Activated CD8-positive, alpha-beta T cell treated with anti-CD3 and anti-CD28 coated beads for 36 hours (primary cell): ENCODE measurements at regions not wholly inside any gene's neighbourhood (a gene's known extent, or its start where the extent isn't known, plus 50 kb on each side); places are given as distances from the start of the nearest gene placed in this dataset.

ENCODE experiments used
- ATAC-seq: fragments of 200-7000 bp; cut with Tn5 transposase; one replicate; pipeline ENCODE4 v1.10.0; 2021; ENCODE audit warnings: mild to moderate bottlenecking, moderate library complexity
- CTCF ChIA-PET: fragments of 350-600 bp; sonication (Branson Sonifier 250); formaldehyde crosslinking; loops from one replicate; lab custom pipeline; 2021; ENCODE audit warnings: antibody characterized with exemption; lab: Charles Lee
- POLR2A ChIA-PET: fragments of 350-600 bp; sonication (Branson Sonifier 250); formaldehyde crosslinking; loops from one replicate; lab custom pipeline; 2021; ENCODE audit warnings: antibody characterized with exemption; lab: Charles Lee
- DNase-seq: peaks from one replicate; pipeline ENCODE4 v3.0.0-alpha.2; 2020
- H3K27ac Mint-ChIP-seq: one replicate; pipeline ENCODE4 v1.8.0; 2021; ENCODE audit warnings: mild to moderate bottlenecking, mixed read lengths
- H3K27me3 Mint-ChIP-seq: one replicate; pipeline ENCODE4 v1.8.0; 2021; ENCODE audit warnings: mixed read lengths
- H3K36me3 Mint-ChIP-seq: one replicate; pipeline ENCODE4 v1.8.0; 2021; ENCODE audit warnings: low read depth, mixed read lengths
- H3K4me1 Mint-ChIP-seq: one replicate; pipeline ENCODE4 v1.8.0; 2021; ENCODE audit warnings: low read depth, mixed read lengths
- H3K4me3 Mint-ChIP-seq: one replicate; pipeline ENCODE4 v1.8.0; 2021; ENCODE audit warnings: mild to moderate bottlenecking, moderate library complexity, mixed read lengths
- H3K9me3 Mint-ChIP-seq: one replicate; pipeline ENCODE4 v1.8.0; 2021; ENCODE audit warnings: mixed read lengths
- CTCF ChIP-seq: fragments of 200-600 bp; IDR thresholded peaks from one replicate; pipeline ENCODE4 v1.8.0; 2022; ENCODE audit warnings: antibody characterized with exemption, mild to moderate bottlenecking
- intact Hi-C: fragments of 100-400 bp; cut with micrococcal nuclease; formaldehyde crosslinking; loops from one replicate; pipeline ENCODE4 v1.10.0; 2022

- no peak for ATAC-seq
- Mint-ChIP-seq H3K27ac (no peak overlapping the region), H3K36me3 (no peaks in the 10 kb centered on the region), H3K4me1 (no peaks in the 10 kb centered on the region), H3K4me3 (no peak overlapping the region), H3K27me3 (no peaks in the 10 kb centered on the region), H3K9me3 (no peaks in the 10 kb centered on the region)
- ChIA-PET POLR2A (no interaction called here), CTCF (no interaction called here)
- DNase-seq, result no peak
- intact Hi-C loops, result no loop called here
- TF ChIP-seq CTCF, result no peak
These were observed 122.9 kb downstream of the RFC3 start for GRCh38 chr13:33940898-33941297.

- ATAC-seq (no peak), DNase-seq (no peak)
- H3K27me3 Mint-ChIP-seq, result no peaks in the 10 kb centered on the region
- ChIA-PET POLR2A (no interaction called here), CTCF (no interaction called here)
- no peaks in the 10 kb centered on the region for H3K4me1 Mint-ChIP-seq
- H3K9me3 Mint-ChIP-seq, result no peaks in the 10 kb centered on the region
- intact Hi-C loops, result no loop called here
- TF ChIP-seq CTCF, result no peak
- H3K36me3 Mint-ChIP-seq, result no peaks in the 10 kb centered on the region
- no peak overlapping the region for H3K4me3 Mint-ChIP-seq
- H3K27ac Mint-ChIP-seq, result no peak overlapping the region
These were observed 127.5 kb downstream of the RFC3 start for GRCh38 chr13:33945477-33945876.

- DNase-seq (no peak), ATAC-seq (no peak)
- H3K4me1 Mint-ChIP-seq, result no peaks in the 10 kb centered on the region
- H3K4me3 Mint-ChIP-seq, result no peak overlapping the region
- H3K9me3 Mint-ChIP-seq, result no peaks in the 10 kb centered on the region
- ChIA-PET POLR2A (no interaction called here), CTCF (no interaction called here)
- no peaks in the 10 kb centered on the region for H3K36me3 Mint-ChIP-seq
- no peak for TF ChIP-seq CTCF
- intact Hi-C loops, result no loop called here
- no peaks in the 10 kb centered on the region for H3K27me3 Mint-ChIP-seq
- no peak overlapping the region for H3K27ac Mint-ChIP-seq
These were observed 135.3 kb downstream of the RFC3 start for GRCh38 chr13:33953203-33953602.

GRCh38 chr13:33953781-33954180 is 135.8 kb downstream of the RFC3 start:
- Mint-ChIP-seq H3K27ac (no peak overlapping the region), H3K4me3 (no peak overlapping the region), H3K27me3 (no peaks in the 10 kb centered on the region), H3K9me3 (no peaks in the 10 kb centered on the region), H3K4me1 (no peaks in the 10 kb centered on the region), H3K36me3 (no peaks in the 10 kb centered on the region)
- ATAC-seq (no peak), DNase-seq (no peak)
- POLR2A ChIA-PET, result no interaction called here
- no peak for TF ChIP-seq CTCF
- intact Hi-C loops, result no loop called here
- CTCF ChIA-PET, result interaction anchor here (0.6 kb wide), 1 partner anchor 570 kb away, joined by 3 read pairs; no protein-coding TSS in a partner anchor

- H3K36me3 Mint-ChIP-seq, result no peaks in the 10 kb centered on the region
- ATAC-seq, result no peak
- POLR2A ChIA-PET, result no interaction called here
- no peak for TF ChIP-seq CTCF
- CTCF ChIA-PET, result no interaction called here
- no peaks in the 10 kb centered on the region for H3K4me1 Mint-ChIP-seq
- H3K27me3 Mint-ChIP-seq, result no peaks in the 10 kb centered on the region
- DNase-seq, result no peak
- no peak overlapping the region for H3K27ac Mint-ChIP-seq
- no peaks in the 10 kb centered on the region for H3K9me3 Mint-ChIP-seq
- H3K4me3 Mint-ChIP-seq, result no peak overlapping the region
- intact Hi-C loops, result no loop called here
These were observed 138.4 kb downstream of the RFC3 start for GRCh38 chr13:33956346-33956745.
